Heart left ventricle (tissue), 13 donors: ENCODE measurements at regions not wholly inside any gene's neighbourhood (a gene's known extent, or its start where the extent isn't known, plus 50 kb on each side); places are given as distances from the start of the nearest gene placed in this dataset.

Experiments
- POLR2A ChIP-seq, 2 donors: fragments of 450-650 bp; IDR thresholded peaks; one replicate each; pipeline ENCODE4 v1.6.1; 2017; ENCODE audit warnings: antibody characterized with exemption in 2 of 2, mild to moderate bottlenecking in 2 of 2, moderate library complexity in 2 of 2
- TF ChIP-seq, protein P1 (sequence below), 12 donors: fragments of 200-600 bp; sonication (generic) in 4 of 12; IDR thresholded peaks; one replicate each; pipeline versions ENCODE4 v1.5.0 to v1.8.0; 2018 to 2022; ENCODE audit warnings: antibody characterized with exemption in 12 of 12, mild to moderate bottlenecking in 5 of 12
- donor health status: ischemic (EF 13 %, LVEDD 7.1; RV severe dilation, severe dysfunction).
- donor health status: DM: no; HTN: yes; CAD: no.
- donor health status: DM: no; HTN: no; CAD: no.
- donor health status: ischemic (EF 25% LVEDD 6.9; RV normal size, moderate dysfunction).
- donor health status: ischemic (EF 25% LVEDD 5.7; RV mildly dilated, moderate dysfunction).
- donor health status: ischemic (EF 35%, LVEDD 5.7; RV mildly dilated, moderate dysfunction).
- donor health status: nonischemic (EF 11% LVEDD 7.7; RV severe dilation, severe dysfunction).
- donor health status: DM: yes; HTN: yes; CAD: no.
- donor health status: PGD.
- donor health status: ischemic (EF 29% LVEDD 5.4; RV normal size, mild dysfunction).
- donor health status: nonischemic (EF 23%, LVEDD 6.1; RV moderate dilation, normal function).

DNA sequence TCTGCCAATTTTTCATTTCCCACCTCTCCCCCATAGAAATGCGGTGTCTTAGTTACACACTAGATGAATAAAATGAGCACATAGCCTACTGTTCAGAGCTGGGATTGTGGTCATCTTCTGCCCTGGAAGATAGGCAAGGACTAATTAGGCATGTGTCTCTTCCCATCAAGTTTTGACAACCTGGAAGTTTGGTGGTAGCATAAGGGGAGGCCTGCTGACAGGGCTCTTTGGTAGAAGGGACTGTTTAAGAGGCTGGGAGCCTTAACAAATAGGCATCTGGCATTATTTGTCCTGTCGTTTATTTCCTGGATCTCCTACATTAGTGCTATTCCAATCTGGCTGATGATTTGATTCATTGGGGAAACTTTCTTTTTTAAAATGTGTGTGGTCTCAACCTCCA is 512.3 kb downstream of the ZNF385D start:
- TF ChIP-seq, protein P1, sequence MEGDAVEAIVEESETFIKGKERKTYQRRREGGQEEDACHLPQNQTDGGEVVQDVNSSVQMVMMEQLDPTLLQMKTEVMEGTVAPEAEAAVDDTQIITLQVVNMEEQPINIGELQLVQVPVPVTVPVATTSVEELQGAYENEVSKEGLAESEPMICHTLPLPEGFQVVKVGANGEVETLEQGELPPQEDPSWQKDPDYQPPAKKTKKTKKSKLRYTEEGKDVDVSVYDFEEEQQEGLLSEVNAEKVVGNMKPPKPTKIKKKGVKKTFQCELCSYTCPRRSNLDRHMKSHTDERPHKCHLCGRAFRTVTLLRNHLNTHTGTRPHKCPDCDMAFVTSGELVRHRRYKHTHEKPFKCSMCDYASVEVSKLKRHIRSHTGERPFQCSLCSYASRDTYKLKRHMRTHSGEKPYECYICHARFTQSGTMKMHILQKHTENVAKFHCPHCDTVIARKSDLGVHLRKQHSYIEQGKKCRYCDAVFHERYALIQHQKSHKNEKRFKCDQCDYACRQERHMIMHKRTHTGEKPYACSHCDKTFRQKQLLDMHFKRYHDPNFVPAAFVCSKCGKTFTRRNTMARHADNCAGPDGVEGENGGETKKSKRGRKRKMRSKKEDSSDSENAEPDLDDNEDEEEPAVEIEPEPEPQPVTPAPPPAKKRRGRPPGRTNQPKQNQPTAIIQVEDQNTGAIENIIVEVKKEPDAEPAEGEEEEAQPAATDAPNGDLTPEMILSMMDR (IDR thresholded peaks at IDR 0.05), result no peak
- TF ChIP-seq POLR2A (IDR thresholded peaks at IDR 0.05), result no peak
